ENCODE measurements at regions not wholly inside any gene's neighbourhood (a gene's known extent, or its start where the extent isn't known, plus 50 kb on each side); places are given as distances from the start of the nearest gene placed in this dataset.

- Histone ChIP-seq H3K9me3 (ENCODE audit: control insufficient read depth, low read length) (no peaks in the 10 kb centered on the region), H3K36me3 (ENCODE audit: control insufficient read depth, insufficient read depth, low read length) (no peaks in the 10 kb centered on the region), H3K27ac (ENCODE audit: low read depth, low read length, severe bottlenecking) (no peak overlapping the region), H3K4me1 (ENCODE audit: control insufficient read depth, insufficient read depth, low read length, poor library complexity, severe bottlenecking) (no peaks in the 10 kb centered on the region), H3K4me3 (ENCODE audit: extremely low read depth, insufficient read depth, low read length, poor library complexity, severe bottlenecking) (no peak overlapping the region)
- no CpG with 5 or more reads among the region's 2 CpGs for WGBS, 2 experiments (ENCODE audit: insufficient coverage in 2 of 2)
These were observed 599.9 kb upstream of the RGS18 start for GRCh38 chr1:191558379-191558778.

- Histone ChIP-seq H3K4me3 (ENCODE audit: extremely low read depth, insufficient read depth, low read length, poor library complexity, severe bottlenecking) (no peak overlapping the region), H3K4me1 (ENCODE audit: control insufficient read depth, insufficient read depth, low read length, poor library complexity, severe bottlenecking) (no peaks in the 10 kb centered on the region), H3K9me3 (ENCODE audit: control insufficient read depth, low read length) (no peaks in the 10 kb centered on the region), H3K36me3 (ENCODE audit: control insufficient read depth, insufficient read depth, low read length) (no peaks in the 10 kb centered on the region), H3K27ac (ENCODE audit: low read depth, low read length, severe bottlenecking) (no peak overlapping the region)
- WGBS, 2 experiments (ENCODE audit: insufficient coverage in 2 of 2), result 86% methylated on average over 1 of the region's 4 CpGs; no CpG with 5 or more reads in 1 of the 2 experiments
These were observed 597.0 kb upstream of the RGS18 start for GRCh38 chr1:191561276-191561675.

DNA sequence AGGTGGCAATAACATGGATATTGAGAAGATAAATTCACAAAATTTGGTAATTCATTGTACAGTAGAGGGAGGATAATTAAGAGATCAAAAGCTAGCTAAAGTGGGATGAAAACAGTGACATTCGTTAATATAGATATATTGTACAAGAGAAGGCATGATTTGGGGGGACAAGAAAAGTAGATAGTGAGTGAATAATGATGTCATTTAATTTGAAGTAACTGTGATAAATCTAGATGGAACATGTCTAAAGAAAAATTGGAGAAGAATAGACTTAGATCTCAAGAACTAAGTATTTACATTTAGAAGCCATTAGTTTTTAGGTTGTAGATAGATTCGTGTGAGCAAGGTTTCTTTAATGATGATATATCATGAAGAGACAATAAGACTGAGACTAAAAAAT, 594.0 kb upstream of the RGS18 start:
- Histone ChIP-seq H3K9me3 (ENCODE audit: control insufficient read depth, low read length) (no peaks in the 10 kb centered on the region), H3K36me3 (ENCODE audit: control insufficient read depth, insufficient read depth, low read length) (no peaks in the 10 kb centered on the region), H3K4me1 (ENCODE audit: control insufficient read depth, insufficient read depth, low read length, poor library complexity, severe bottlenecking) (no peaks in the 10 kb centered on the region), H3K27ac (ENCODE audit: low read depth, low read length, severe bottlenecking) (no peak overlapping the region), H3K4me3 (ENCODE audit: extremely low read depth, insufficient read depth, low read length, poor library complexity, severe bottlenecking) (no peak overlapping the region)
- WGBS, 2 experiments (ENCODE audit: insufficient coverage in 2 of 2), result 85 to 88% methylated on average over 1 of the region's 2 CpGs

DNA sequence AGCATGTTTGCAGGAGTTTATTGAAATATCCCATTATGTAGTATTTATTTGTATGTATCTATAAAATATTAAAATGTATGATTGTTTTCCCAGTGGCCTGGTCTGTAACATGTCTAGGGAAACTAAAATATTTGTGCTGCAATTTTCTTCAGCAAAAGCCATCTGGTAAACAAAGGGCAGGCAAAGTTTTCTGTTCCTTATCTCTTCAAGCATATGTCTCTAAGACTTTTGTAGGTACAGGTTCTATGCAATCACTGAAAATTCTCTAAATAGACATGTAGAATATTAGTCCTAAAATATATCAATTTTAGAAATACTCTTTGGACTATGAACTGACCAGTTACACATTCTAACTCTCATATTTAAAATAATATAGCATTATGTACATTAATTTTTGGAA, 585.8 kb upstream of the RGS18 start:
- Histone ChIP-seq H3K4me3 (ENCODE audit: extremely low read depth, insufficient read depth, low read length, poor library complexity, severe bottlenecking) (no peak overlapping the region), H3K36me3 (ENCODE audit: control insufficient read depth, insufficient read depth, low read length) (no peaks in the 10 kb centered on the region), H3K4me1 (ENCODE audit: control insufficient read depth, insufficient read depth, low read length, poor library complexity, severe bottlenecking) (no peaks in the 10 kb centered on the region), H3K27ac (ENCODE audit: low read depth, low read length, severe bottlenecking) (no peak overlapping the region), H3K9me3 (ENCODE audit: control insufficient read depth, low read length) (no peaks in the 10 kb centered on the region)

DNA sequence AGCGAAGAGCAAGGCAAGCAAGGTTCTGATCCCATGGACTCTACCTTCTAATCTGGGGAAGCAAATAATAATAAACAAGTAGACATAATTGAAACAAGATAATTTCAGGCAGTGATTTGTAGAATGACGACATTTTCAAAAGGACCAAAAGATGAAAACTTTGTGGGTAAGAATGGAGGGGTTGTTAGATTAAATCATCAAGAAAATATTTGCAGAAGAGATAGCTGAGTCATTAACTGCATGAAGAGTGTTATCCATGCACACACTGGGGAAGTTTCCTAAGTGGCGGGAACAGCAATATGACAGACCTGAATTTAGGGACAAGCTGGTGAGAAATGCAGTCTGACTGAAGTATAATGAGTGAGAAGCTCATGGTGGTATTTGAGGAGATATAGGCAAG, 583.1 kb upstream of the RGS18 start:
- no peak overlapping the region for H3K27ac ChIP-seq (ENCODE audit: low read depth, low read length, severe bottlenecking)
- no peaks in the 10 kb centered on the region for H3K36me3 ChIP-seq (ENCODE audit: control insufficient read depth, insufficient read depth, low read length)
- H3K9me3 ChIP-seq (ENCODE audit: control insufficient read depth, low read length), result no peaks in the 10 kb centered on the region
- H3K4me1 ChIP-seq (ENCODE audit: control insufficient read depth, insufficient read depth, low read length, poor library complexity, severe bottlenecking), result no peaks in the 10 kb centered on the region
- H3K4me3 ChIP-seq (ENCODE audit: extremely low read depth, insufficient read depth, low read length, poor library complexity, severe bottlenecking), result no peak overlapping the region
- WGBS, 2 experiments (ENCODE audit: insufficient coverage in 2 of 2), result 90 to 94% methylated on average over 2 of the region's 3 CpGs

DNA sequence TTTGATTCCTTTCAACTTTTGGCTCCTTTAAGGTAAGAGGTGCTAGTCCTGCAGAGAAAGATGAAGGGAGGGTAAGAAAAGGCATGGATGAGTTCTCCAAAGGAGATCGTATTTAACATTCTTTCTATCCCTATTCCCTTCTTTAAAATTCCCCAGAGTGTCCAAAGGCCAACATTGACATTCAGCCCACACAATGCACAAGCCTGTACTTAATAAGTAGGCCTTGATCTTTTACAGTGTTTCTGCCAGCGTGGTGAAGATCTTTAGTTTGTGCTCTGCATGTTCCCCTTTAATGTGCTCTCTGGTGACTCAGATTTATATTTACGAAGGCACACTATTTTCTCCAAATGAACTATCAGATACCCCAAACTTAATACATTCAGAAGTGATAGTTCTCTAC, 582.5 kb upstream of the RGS18 start:
- no peaks in the 10 kb centered on the region for H3K36me3 ChIP-seq (ENCODE audit: control insufficient read depth, insufficient read depth, low read length)
- no peak overlapping the region for H3K4me3 ChIP-seq (ENCODE audit: extremely low read depth, insufficient read depth, low read length, poor library complexity, severe bottlenecking)
- H3K9me3 ChIP-seq (ENCODE audit: control insufficient read depth, low read length), result peaks cover 3% of the 10 kb centered on the region
- 100% methylated on average over 1 of the region's 3 CpGs; no CpG with 5 or more reads in 1 of the 2 experiments for WGBS, 2 experiments (ENCODE audit: insufficient coverage in 2 of 2)
- H3K4me1 ChIP-seq (ENCODE audit: control insufficient read depth, insufficient read depth, low read length, poor library complexity, severe bottlenecking), result no peaks in the 10 kb centered on the region
- H3K27ac ChIP-seq (ENCODE audit: low read depth, low read length, severe bottlenecking), result no peak overlapping the region

GRCh38 chr1:191577213-191577612, 581.0 kb upstream of the RGS18 start:
- Histone ChIP-seq H3K9me3 (ENCODE audit: control insufficient read depth, low read length) (peaks cover 5% of the 10 kb centered on the region), H3K36me3 (ENCODE audit: control insufficient read depth, insufficient read depth, low read length) (no peaks in the 10 kb centered on the region), H3K4me1 (ENCODE audit: control insufficient read depth, insufficient read depth, low read length, poor library complexity, severe bottlenecking) (no peaks in the 10 kb centered on the region), H3K27ac (ENCODE audit: low read depth, low read length, severe bottlenecking) (no peak overlapping the region), H3K4me3 (ENCODE audit: extremely low read depth, insufficient read depth, low read length, poor library complexity, severe bottlenecking) (no peak overlapping the region)
- WGBS, 2 experiments (ENCODE audit: insufficient coverage in 2 of 2), result 88 to 96% methylated on average over 3 of the region's 4 CpGs

- Histone ChIP-seq H3K9me3 (ENCODE audit: control insufficient read depth, low read length) (peaks cover 5% of the 10 kb centered on the region), H3K36me3 (ENCODE audit: control insufficient read depth, insufficient read depth, low read length) (no peaks in the 10 kb centered on the region), H3K27ac (ENCODE audit: low read depth, low read length, severe bottlenecking) (no peak overlapping the region), H3K4me1 (ENCODE audit: control insufficient read depth, insufficient read depth, low read length, poor library complexity, severe bottlenecking) (no peaks in the 10 kb centered on the region), H3K4me3 (ENCODE audit: extremely low read depth, insufficient read depth, low read length, poor library complexity, severe bottlenecking) (no peak overlapping the region)
- WGBS, 2 experiments (ENCODE audit: insufficient coverage in 2 of 2), result no CpG with 5 or more reads among the region's 1 CpG
These were observed 580.0 kb upstream of the RGS18 start for GRCh38 chr1:191578281-191578680.

DNA sequence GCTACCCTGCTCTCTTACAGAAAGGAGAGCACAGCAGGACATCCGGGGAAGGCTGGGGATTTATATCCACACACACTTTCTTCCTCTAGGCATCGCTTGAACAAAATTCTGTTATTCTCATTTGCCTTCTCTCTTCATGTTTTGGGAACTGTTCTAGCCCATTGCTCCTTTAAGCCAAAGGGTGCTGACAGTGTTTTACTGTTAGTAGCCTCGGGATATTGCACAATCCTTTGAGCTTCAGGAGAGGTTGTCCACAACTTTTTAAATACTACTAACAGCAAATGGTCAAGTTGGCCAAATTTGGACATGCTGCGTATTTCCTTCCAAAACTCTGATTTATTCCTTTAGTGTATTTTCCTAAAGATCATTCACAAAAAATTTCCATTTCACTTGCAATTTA, 579.2 kb upstream of the RGS18 start:
- H3K4me3 ChIP-seq (ENCODE audit: extremely low read depth, insufficient read depth, low read length, poor library complexity, severe bottlenecking), result no peak overlapping the region
- H3K4me1 ChIP-seq (ENCODE audit: control insufficient read depth, insufficient read depth, low read length, poor library complexity, severe bottlenecking), result no peaks in the 10 kb centered on the region
- H3K36me3 ChIP-seq (ENCODE audit: control insufficient read depth, insufficient read depth, low read length), result no peaks in the 10 kb centered on the region
- WGBS, 2 experiments (ENCODE audit: insufficient coverage in 2 of 2), result 90 to 97% methylated on average over 4 of the region's 4 CpGs
- peaks cover 5% of the 10 kb centered on the region for H3K9me3 ChIP-seq (ENCODE audit: control insufficient read depth, low read length)
- no peak overlapping the region for H3K27ac ChIP-seq (ENCODE audit: low read depth, low read length, severe bottlenecking)

GRCh38 chr1:191582169-191582568, 576.1 kb upstream of the RGS18 start:
- Histone ChIP-seq H3K36me3 (ENCODE audit: control insufficient read depth, insufficient read depth, low read length) (no peaks in the 10 kb centered on the region), H3K4me1 (ENCODE audit: control insufficient read depth, insufficient read depth, low read length, poor library complexity, severe bottlenecking) (no peaks in the 10 kb centered on the region), H3K9me3 (ENCODE audit: control insufficient read depth, low read length) (peaks cover 5% of the 10 kb centered on the region), H3K27ac (ENCODE audit: low read depth, low read length, severe bottlenecking) (no peak overlapping the region), H3K4me3 (ENCODE audit: extremely low read depth, insufficient read depth, low read length, poor library complexity, severe bottlenecking) (no peak overlapping the region)
- 43 to 56% methylated on average over 1 of the region's 1 CpG for WGBS, 2 experiments (ENCODE audit: insufficient coverage in 2 of 2)

- Histone ChIP-seq H3K36me3 (ENCODE audit: control insufficient read depth, insufficient read depth, low read length) (no peaks in the 10 kb centered on the region), H3K4me3 (ENCODE audit: extremely low read depth, insufficient read depth, low read length, poor library complexity, severe bottlenecking) (no peak overlapping the region), H3K27ac (ENCODE audit: low read depth, low read length, severe bottlenecking) (no peak overlapping the region), H3K4me1 (ENCODE audit: control insufficient read depth, insufficient read depth, low read length, poor library complexity, severe bottlenecking) (no peaks in the 10 kb centered on the region), H3K9me3 (ENCODE audit: control insufficient read depth, low read length) (peaks cover 5% of the 10 kb centered on the region)
- WGBS, 2 experiments (ENCODE audit: insufficient coverage in 2 of 2), result 71 to 90% methylated on average over 1 of the region's 2 CpGs
These were observed 573.2 kb upstream of the RGS18 start for GRCh38 chr1:191585095-191585494.

- H3K27ac ChIP-seq (ENCODE audit: low read depth, low read length, severe bottlenecking), result no peak overlapping the region
- 80% methylated on average over 1 of the region's 1 CpG; no CpG with 5 or more reads in 1 of the 2 experiments for WGBS, 2 experiments (ENCODE audit: insufficient coverage in 2 of 2)
- no peak overlapping the region for H3K4me3 ChIP-seq (ENCODE audit: extremely low read depth, insufficient read depth, low read length, poor library complexity, severe bottlenecking)
- no peaks in the 10 kb centered on the region for H3K4me1 ChIP-seq (ENCODE audit: control insufficient read depth, insufficient read depth, low read length, poor library complexity, severe bottlenecking)
- no peaks in the 10 kb centered on the region for H3K36me3 ChIP-seq (ENCODE audit: control insufficient read depth, insufficient read depth, low read length)
- H3K9me3 ChIP-seq (ENCODE audit: control insufficient read depth, low read length), result no peaks in the 10 kb centered on the region
These were observed 569.4 kb upstream of the RGS18 start for GRCh38 chr1:191588905-191589304.
